HG03039 (cell line): ENCODE measurements at regions not wholly inside any gene's neighbourhood (a gene's known extent, or its start where the extent isn't known, plus 50 kb on each side); places are given as distances from the start of the nearest gene placed in this dataset.

Experiments used
- ATAC-seq: cut with Tn5 transposase; IDR thresholded peaks from one replicate; pipeline ENCODE4 v1.9.1; 2021; ENCODE audit warnings: mild to moderate bottlenecking, moderate library complexity; ENCODE audit not compliant: unreplicated experiment

DNA sequence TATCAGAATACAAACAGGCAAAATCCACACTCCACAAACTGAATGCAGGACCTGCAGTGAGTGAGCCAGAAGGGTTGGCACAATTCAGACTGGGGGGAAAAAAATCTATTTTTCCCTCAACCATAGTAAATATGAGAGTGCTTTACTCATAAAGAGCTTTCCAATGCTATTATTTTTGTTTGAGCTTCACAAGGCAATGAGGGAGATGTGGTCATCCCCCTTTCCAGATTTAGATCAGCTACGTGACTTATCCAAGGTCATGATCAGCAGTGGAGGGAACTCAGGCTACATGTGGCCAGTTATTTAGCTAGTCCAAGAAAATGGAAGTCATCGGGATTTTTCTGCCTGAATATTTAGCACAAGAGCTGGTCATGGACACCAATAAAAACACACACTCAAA, 120.4 kb upstream of the KLF7 start:
- peak; percentile 42 for ATAC-seq

DNA sequence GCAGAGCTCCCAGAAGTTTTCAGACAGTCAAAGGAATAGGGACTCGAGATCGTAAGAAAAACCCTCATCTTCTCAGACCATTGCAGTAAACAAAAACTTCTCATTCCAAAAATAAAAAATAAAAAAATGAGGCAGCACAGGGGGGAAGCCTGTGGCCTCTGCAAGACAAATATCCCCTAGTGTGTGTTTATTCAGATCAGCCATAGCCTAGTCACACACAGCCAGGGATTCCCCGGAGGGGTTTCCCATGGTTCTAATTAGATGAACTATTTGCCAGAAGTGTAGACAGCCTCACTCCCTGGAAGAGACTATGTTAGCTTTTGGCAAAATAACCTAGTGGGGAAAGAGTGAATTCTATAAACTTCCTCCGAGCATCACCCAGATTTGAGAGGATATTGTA, 122.9 kb upstream of the KLF7 start:
- ATAC-seq: peak; percentile 53

DNA sequence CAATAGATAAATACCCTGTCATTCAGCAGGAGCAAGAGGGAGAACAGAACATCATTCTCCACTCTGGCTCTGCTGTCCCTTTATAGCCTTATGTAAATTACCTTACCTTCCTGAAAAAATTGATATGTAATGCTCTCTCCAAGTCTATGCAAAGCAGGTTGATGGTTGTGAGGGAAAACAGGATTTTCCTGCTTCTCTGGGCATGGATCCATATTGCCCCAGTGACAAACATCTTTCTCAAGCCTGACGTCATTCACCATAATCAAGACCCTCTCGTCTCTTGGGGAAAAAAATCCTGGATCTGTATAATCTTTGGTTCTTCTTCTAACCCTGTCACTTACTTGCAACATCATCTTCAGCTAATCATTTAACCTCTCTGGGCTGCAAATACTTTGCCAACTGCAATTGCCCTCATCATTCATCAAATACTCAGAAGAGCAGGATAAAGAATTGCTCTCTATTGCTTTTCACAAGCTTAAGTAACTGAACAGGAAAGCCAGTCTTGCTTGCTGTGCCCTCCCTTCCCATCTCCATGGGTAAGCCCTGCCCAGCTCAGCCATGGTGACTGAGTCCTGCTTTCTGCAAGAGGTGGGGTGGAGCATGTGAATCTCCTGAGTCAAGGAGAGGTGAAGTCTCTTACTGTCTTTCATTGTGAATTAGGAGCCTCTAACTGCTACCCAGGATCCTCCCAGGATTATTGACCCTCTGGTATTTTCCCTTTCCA, 123.7 kb upstream of the KLF7 start:
- ATAC-seq: no peak

DNA sequence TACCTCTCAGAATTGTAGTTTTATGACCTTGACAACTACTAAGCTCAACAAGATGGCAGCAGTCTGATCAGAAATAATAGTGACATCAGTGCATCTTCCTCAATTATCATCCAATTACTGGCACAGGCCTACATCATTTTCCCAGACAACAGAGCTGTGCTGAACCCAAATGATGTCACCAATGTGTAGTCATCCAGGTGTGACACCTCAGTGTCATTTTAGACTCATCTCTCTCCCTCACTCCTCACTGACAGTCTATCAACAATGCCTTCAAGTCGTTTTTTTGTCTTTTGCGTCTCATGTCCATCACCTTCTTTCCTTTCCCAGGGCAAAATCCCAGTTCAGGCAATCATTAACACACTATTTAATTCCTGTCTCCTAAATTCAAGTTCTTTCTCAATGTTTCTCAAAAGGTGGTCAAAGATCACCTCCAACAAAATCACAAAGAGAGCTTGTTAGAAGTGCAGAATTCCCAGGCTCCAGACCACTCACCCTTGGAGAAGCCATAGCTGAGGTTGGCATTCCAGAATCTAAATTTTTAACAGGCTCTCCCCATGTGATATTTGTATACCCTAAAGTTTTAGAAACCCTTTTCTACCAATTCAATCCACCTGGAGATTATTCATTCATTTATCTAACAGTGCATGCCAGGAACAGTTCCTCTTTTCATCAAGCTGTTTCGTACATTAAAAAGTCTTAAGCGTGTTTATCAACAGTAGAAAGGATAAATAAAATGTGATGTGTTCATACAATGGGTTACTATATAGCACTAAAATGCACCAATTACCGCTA, 125.3 kb upstream of the KLF7 start:
- no peak for ATAC-seq

DNA sequence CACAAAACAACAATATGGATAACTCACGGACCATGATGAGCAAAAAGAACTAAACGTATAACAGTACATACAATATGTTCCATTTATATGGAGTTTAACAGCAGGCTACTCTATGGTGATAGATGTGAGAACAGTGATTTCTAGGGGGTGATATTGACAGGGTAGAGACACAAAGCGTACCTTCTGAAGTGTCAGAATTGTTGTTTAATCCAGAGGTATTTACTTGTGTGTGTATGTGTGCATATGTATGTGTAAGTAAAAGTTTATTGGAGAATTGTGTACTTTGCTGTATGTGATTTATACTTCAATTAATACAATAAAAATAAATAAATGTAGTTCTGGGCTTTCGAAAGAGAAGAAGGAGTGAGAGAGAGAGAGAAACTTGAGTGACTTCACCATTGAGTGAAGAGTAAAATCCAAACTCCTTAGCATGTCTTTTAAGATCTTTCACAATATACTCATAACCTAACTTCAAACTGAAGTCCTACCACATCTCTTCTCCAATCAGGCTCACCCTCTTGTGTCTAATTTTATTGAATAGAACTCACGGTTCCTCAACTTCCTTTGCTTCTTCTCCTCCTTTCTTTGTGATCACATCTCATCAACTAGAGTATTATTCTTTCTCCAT, 126.0 kb upstream of the KLF7 start:
- ATAC-seq: no peak

DNA sequence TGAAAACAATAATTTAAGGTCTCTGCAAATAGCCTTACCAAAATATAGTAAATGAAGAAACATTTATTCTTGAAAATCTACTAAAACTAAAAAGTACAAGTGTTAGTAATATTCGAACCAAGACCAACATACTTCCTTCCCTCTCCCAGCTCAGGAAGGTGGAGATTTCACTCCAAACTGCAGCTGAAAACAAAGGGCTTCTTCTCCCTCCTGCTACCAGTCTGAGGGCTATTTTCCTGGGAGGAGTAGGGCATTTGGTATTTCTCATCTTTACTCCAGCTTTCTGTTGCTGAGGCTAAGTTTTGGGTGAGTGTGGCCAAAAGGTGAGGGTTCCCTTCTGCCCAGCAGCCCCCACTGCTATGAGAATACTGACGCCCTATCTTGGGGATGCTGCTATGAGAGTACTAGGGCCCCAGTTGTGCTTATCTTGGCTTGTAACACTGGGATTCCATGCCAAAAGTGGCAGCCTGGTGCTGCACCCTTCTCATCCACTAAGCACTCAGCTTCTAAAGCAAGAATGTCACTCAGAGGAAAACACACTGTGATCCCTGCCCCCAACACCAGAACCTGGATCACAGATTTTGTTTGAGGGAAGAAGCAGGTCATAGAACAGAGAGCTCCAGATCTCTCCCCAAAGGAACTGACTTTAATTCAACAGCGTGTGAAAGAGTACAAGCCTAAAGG, 130.7 kb upstream of the KLF7 start:
- ATAC-seq: no peak

DNA sequence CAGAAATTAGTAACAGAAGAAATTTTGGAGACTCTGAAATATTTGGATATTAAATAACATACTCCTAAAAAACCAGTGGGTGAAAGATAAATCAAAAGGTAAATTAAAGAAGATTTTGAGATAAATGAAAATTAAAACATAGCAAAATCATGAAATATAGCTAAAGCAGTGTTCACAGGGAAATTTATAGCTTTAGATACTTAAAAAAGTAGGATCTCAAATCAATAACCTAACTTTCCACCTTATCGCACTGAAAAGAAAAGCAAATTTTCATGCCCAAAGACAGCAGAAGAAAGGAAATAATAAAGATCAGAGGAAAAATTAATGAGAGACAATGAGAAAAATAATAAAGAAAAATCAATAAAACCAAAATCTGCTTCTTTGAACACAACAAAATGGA, 135.1 kb upstream of the KLF7 start:
- no peak for ATAC-seq

DNA sequence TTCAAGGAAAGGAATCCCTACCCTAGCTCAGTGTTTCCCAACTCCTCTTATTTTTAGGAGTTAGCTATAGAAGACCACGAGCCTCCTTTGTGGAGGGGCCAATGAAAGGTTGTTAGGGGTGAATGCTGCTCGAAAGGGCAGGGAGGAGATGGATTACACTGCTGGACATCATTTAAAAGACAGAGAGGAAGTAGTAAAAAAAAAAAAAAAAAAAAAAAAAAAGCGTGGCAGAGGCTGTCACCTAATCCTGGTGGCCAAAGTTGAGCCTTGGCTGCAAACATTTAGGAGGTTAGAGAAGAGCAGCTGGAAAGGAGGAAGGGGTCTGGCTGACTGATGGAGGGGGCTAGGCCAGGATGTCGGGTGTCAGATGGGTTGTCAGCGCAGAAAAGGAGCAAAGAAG, 139.0 kb upstream of the KLF7 start:
- no peak for ATAC-seq

DNA sequence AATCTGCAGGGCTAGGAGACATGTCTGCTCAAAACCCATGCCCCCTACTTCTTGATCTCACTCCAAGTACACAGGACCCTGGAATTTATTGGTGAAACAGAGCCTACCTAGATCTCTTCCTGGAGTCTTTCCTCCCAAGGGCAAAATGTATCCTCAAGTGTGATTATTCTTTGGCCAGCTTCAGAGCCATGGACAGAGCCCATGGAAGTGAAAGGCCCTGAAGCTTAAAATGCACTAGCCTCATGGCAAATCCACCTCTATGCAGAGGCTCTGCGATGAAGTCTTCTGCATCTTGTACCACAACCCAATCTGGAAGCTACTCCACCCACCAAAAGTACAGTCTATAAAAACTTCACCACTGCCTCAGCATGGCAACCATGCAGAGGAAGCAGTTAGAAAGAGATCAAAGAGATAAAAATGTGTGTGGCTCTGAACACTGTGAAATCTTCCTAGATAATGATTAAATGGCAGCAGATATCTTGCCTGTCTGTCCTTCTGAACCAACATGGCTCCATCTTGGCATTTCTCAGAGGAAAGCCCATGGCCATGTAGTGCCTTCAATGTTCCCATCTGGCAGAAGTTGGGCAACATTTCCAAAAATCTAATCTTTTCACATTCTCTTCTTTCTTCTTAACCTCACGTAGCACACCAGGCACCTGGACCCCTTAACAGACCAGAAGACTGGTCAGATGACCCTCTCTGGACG, 142.9 kb upstream of the KLF7 start:
- no peak for ATAC-seq

DNA sequence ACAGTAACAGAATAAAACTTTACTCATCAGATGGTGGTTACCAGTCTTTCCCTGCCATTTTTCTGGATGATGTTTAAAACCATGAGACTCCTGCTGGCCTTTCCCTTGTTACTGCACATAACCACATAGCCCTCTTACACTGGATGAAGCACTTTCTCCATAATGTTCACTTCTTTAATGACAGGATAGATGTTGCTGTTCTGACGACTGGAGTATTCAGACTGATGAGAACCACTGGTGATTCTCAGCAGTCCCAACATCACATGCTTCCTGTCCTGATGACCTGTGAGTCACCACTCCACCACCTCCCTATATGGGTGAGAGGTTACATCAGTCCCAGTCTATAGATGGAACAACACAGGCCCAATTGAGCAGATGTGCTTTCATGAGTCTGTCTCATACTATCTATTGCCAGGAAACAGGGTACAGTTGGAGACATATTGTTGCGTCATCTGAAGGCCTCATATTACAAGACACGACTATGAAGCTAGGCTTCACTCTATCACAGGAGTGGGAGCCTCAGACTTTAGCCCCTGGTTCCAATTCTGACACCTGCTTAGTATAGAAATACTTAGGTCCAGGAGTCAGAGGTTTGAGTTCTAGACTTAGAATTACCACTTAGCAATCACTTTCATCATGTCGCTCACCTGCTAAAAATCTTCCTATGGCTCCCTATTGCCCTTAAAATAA, 145.7 kb upstream of the KLF7 start:
- peak; percentile 87 for ATAC-seq

DNA sequence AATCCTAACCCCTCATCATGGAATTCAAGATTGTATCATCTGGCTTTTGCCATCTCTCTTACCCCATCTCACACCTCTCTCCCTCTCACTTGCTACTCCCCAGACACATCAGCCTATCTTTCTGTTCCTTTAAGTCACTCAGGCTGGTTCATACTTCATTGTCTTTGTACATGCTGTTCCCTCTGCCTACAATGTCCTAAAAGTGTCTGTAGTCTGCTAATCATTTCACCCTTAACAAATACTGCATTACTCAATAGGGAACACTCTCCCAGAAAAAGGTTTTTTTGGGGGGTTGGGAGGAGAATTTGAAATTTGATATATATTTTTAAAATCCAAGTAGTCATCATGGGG, 146.2 kb upstream of the KLF7 start:
- no peak for ATAC-seq

DNA sequence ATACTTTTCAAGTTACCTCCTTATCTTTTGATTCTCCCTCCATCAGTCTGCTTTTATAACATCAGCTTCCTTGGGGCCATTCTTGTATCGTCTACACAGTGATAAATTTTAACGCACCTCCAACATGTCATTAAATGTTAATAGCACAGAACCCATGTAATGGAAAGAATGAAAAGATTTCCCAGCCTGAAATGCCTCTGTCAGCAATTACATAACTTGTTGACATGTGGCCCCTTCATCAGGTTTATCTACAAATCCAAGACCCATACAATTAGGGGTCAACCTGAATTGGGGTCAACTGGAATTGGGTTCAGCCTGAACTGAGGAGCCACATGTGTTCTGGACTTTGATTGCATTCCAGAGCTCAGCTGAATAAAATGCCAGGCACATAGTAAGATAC, 148.2 kb upstream of the KLF7 start:
- no peak for ATAC-seq

DNA sequence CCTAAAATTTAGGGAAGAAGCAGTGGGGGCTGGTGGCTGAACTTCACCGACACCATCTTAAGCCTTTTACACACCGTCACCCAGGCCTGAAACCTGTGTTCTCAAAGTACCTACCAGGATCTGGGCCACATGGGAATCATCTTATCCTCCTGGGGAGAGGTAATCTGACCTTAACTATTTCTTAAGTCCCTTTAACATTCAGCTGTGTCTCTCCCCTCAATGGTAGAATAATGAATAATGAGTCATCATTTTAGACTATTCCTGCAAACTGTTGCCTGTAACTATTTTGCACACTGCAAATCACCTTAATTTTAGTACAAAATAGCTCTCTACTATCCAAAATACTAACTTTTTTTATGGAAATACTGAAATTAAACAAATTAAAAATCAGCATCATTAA, 149.4 kb upstream of the KLF7 start:
- no peak for ATAC-seq

DNA sequence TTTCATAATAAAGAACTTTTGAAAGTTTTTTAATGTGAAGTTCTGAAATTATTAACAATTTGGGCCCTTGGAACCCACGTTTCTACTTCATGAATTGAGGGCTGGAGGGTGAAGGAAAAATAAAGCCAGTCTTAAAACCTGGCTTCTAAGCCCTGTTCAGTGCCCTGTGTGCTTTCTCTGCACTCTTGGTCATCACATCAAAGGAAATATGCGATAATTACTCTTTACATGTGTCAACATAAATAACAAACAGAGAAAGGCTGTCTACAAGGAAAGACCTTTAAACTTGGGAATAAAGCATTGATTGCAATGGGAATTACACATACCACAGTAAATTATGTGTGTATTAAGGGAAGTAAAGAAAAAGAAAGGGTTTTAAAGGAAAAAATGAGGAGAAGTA, 150.7 kb upstream of the KLF7 start:
- ATAC-seq: no peak

DNA sequence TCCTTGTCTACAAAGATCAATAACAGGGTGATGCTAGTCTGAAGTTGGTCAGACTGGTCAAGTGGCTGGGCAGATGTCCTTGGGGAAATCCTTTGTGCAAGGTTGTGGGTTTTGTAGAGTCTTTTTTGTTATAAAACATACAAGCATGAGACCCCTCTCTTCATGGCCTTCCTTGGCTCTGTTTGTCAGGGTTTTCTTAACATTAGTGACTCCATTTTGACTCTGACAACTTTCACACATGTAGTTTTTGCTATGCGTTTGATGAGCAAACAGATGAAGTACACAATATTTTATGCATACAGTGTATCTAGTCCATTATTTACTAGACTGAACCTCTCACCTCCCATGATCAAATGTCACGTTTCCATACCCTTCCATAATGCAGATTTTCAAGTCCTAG, 151.2 kb upstream of the KLF7 start:
- no peak for ATAC-seq

DNA sequence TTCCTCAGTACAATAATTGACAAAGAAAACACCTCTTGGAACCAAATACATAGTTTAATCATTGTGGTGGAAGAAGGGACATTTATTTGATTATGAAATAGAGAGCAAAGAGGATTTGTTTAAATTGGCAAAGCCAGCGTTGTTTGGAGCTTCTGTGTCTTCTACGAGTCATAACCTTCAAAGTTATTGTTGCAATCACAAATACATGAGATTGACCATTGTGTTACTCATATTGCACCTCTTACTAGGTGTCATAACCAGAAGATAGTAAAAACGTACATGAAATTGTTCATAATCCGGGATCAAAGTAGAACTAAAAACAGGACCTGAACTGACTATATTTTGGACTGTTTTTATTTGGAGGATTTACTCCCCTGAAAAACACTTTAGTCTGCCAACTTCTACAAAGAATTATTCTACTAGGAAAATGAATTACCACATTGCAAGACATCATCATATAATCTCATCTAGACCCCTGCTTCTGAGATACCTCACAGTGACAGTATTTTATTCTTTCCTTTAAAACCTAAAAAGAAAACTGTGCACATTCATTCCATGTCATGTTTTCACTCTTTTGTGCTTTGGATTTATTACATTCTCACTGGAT, 151.7 kb upstream of the KLF7 start:
- ATAC-seq: no peak

DNA sequence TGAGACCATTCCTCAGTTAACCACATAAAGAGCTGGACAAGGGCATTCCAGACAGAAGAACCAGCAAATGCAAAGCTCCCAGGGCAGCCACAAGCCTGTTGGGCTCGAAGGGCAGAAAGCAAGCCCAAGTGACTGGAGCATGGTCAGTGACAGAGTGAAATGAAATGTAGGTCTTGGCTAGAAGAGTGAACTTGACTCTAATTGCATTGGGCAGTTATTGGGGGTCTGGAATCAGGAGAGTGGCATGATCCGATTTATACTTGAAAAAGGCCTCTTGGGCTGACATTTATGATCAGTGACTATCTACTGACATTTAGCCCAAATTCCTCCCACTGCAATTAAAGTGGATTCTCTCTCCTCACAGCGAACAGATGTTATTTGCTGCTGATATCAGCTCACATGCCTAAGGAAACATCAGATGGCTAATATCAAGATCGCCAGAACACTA, 152.5 kb upstream of the KLF7 start:
- no peak for ATAC-seq

DNA sequence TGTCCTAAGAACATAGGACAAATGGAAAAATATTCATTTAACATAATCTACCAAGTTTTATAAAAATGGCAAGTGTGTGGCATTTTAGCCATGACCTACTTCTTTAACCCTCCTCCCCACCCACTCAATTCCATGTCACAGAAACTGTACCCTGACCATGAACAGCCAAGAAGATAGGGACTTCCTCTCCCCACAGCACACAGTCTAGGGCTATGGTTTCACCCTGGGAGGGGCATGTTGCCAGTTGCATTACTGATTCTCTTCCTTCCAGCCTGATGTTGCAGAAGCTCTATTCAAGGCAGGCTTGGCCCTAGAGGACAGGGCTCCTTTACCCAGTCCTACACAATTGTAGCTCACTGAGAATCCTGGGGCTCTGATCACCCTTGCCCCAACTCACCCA, 153.6 kb upstream of the KLF7 start:
- ATAC-seq: no peak

DNA sequence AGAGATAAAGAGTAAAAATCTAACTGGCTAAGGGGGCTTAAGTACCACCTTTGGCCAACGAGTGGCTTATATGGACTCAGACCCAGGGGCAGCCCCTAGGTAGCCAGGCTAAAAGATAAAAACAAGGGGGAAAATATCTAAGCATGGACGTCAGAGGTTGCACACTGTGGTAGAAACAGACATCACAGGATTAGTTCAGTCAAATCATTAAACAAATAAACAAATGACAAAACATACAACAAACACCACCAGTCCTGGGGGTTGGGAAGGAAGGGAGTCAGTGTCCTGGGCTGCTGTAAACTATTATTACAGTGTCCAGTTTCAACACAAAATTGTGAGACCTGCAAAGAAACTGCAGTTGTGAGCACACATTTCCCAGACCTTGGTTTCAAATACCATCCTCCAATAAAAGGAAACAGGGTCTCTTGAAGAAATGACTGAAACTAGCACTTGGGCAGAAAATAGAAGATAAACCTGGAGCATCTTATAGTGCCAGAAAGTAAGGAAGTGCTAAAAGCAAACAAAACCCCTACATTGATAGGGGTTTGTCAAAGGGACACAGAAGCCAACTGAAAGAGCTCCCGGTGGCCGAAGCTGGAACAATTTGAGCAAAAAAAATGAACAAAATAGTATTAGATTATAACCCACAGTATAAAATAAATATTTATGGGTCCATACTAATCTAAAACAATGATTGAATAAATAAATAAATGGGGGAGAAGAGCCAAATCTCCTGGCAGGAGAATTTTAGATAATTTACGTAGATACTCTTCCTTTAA, 154.8 kb upstream of the KLF7 start:
- ATAC-seq: no peak
